ENCODE measurements at regions not wholly inside any gene's neighbourhood (a gene's known extent, or its start where the extent isn't known, plus 50 kb on each side); places are given as distances from the start of the nearest gene placed in this dataset.
"Not testable (repeated sequence)": the region's sequence is repeated elsewhere in the genome, so short reads cannot be mapped to it uniquely, and the experiment has no call there.

- no peak for TF ChIP-seq CTCF (IDR thresholded peaks at IDR 0.05)
- no peak for TF ChIP-seq POLR2A (IDR thresholded peaks at IDR 0.05)
- H3K36me3 ChIP-seq = no peaks in the 10 kb centered on the region
- no peak overlapping the region for H3K4me3 ChIP-seq
- peaks cover 0 to 5% (median 0%) of the 10 kb centered on the region in 12 donors for H3K9me3 ChIP-seq
- H3K4me1 ChIP-seq = peaks cover 0 to 9% (median 0%) of the 10 kb centered on the region in 12 donors
- intact Hi-C loops (cut with DNase I) = no loop called here
- H3K27ac ChIP-seq = no peak overlapping the region
- no peaks in the 10 kb centered on the region for H3K27me3 ChIP-seq
- ATAC-seq (no peak), DNase-seq (no peak)
- 71 to 80% (median 74%) methylated on average over 7 of the region's 7 CpGs for WGBS, 4 donors
Observed at GRCh38 chr14:56358851-56359614, 220.6 kb upstream of the TMEM260 start.

GRCh38 chr14:56365663-56366062, 213.9 kb upstream of the TMEM260 start:
- intact Hi-C loops (cut with DNase I) = not testable (repeated sequence)

GRCh38 chr14:56367416-56367815, 212.2 kb upstream of the TMEM260 start:
- Histone ChIP-seq H3K27ac (no peak overlapping the region), H3K4me1 (no peaks in the 10 kb centered on the region), H3K27me3 (no peaks in the 10 kb centered on the region), H3K36me3 (no peaks in the 10 kb centered on the region), H3K4me3 (no peak overlapping the region), H3K9me3 (peaks cover 0 to 29% (median 8%) of the 10 kb centered on the region in 12 donors)
- DNase-seq (no peak), ATAC-seq (no peak)
- TF ChIP-seq CTCF (IDR thresholded peaks at IDR 0.05) (no peak), POLR2A (IDR thresholded peaks at IDR 0.05) (no peak)
- intact Hi-C loops (cut with DNase I) = no loop called here
- 85 to 93% (median 88%) methylated on average over 2 of the region's 2 CpGs for WGBS, 4 donors

More at GRCh38 chr14:56365663-56366062, 213.9 kb upstream of the TMEM260 start:
- H3K27ac ChIP-seq, ATAC-seq, H3K4me3 ChIP-seq, DNase-seq, H3K4me1 ChIP-seq, H3K36me3 ChIP-seq, H3K27me3 ChIP-seq: not testable (repeated sequence)
- WGBS, 4 donors = 88 to 98% (median 94%) methylated on average over 1 of the region's 1 CpG
- H3K9me3 ChIP-seq = peaks cover 0 to 12% (median 0%) of the 10 kb centered on the region in 12 donors

GRCh38 chr14:56371737-56372136, 207.9 kb upstream of the TMEM260 start:
- Histone ChIP-seq H3K27ac (no peak overlapping the region), H3K4me3 (no peak overlapping the region), H3K36me3 (no peaks in the 10 kb centered on the region), H3K9me3 (peaks cover 0 to 34% (median 8%) of the 10 kb centered on the region in 12 donors), H3K4me1 (no peaks in the 10 kb centered on the region), H3K27me3 (no peaks in the 10 kb centered on the region)
- intact Hi-C loops (cut with DNase I) = no loop called here
- TF ChIP-seq POLR2A (IDR thresholded peaks at IDR 0.05) = no peak
- no peak for TF ChIP-seq CTCF (IDR thresholded peaks at IDR 0.05)
- WGBS, 4 donors = 94 to 96% (median 96%) methylated on average over 3 of the region's 3 CpGs
- no peak for ATAC-seq
- DNase-seq = no peak

Data from heart left ventricle (tissue), 16 donors.